Mesenchymal stem cell (in vitro differentiated cells and primary cell): ENCODE measurements at regions not wholly inside any gene's neighbourhood (a gene's known extent, or its start where the extent isn't known, plus 50 kb on each side); places are given as distances from the start of the nearest gene placed in this dataset.

Source experiments
- DNase-seq: peaks from one replicate; pipeline ENCODE4 v3.0.0-alpha.2; 2013
- H2AFZ ChIP-seq: one replicate; pipeline ENCODE4 v1.6.1; 2013; ENCODE audit warnings: low read depth, mild to moderate bottlenecking, control low read depth, inconsistent platforms, low read length, moderate library complexity
- H2AK5ac ChIP-seq: 2 replicates; pipeline ENCODE4 v1.6.1; 2013; ENCODE audit warnings: low read length, moderate library complexity, mild to moderate bottlenecking, inconsistent platforms; ENCODE audit not compliant: severe bottlenecking
- H2BK120ac ChIP-seq: one replicate; pipeline ENCODE4 v1.6.1; 2013; ENCODE audit warnings: low read depth, mild to moderate bottlenecking, inconsistent platforms, low read length, moderate library complexity
- H2BK12ac ChIP-seq, 2 experiments: one replicate each; pipeline ENCODE4 v1.6.1; 2013; ENCODE audit warnings: inconsistent platforms in 2 of 2, low read length in 2 of 2, mild to moderate bottlenecking in 2 of 2, moderate library complexity in 2 of 2, control low read depth in 1 of 2
- H2BK15ac ChIP-seq: one replicate; pipeline ENCODE4 v1.6.1; 2013; ENCODE audit warnings: mild to moderate bottlenecking, low read depth, inconsistent platforms; ENCODE audit not compliant: poor library complexity, severe bottlenecking
- H2BK5ac ChIP-seq: 2 replicates; pipeline ENCODE4 v1.6.1; 2013; ENCODE audit warnings: low read depth, mild to moderate bottlenecking, low read length, control low read depth, inconsistent platforms; ENCODE audit not compliant: poor library complexity, severe bottlenecking
- H3K14ac ChIP-seq, 2 experiments: one replicate each; pipeline ENCODE4 v1.6.1; 2013; ENCODE audit warnings: inconsistent platforms in 2 of 2, low read length in 2 of 2, control low read depth in 1 of 2, mild to moderate bottlenecking in 1 of 2, moderate library complexity in 1 of 2
- H3K18ac ChIP-seq, 2 experiments: one replicate each; pipeline ENCODE4 v1.6.1; 2013; ENCODE audit warnings: inconsistent platforms in 2 of 2, low read length in 2 of 2, control low read depth in 1 of 2, low read depth in 1 of 2, mild to moderate bottlenecking in 1 of 2
- H3K23ac ChIP-seq, 2 experiments: one replicate each; pipeline ENCODE4 v1.6.1; 2013; ENCODE audit warnings: inconsistent platforms in 2 of 2, low read length in 2 of 2, mild to moderate bottlenecking in 2 of 2, moderate library complexity in 2 of 2, control low read depth in 1 of 2
- H3K27ac ChIP-seq: 2 replicates; pipeline ENCODE4 v1.5.1; 2013; ENCODE audit warnings: mild to moderate bottlenecking, moderate library complexity, low read length, control low read depth, inconsistent platforms; ENCODE audit not compliant: poor library complexity, severe bottlenecking
- H3K27me3 ChIP-seq, 2 experiments: 2 replicates each; pipeline versions ENCODE4 v1.6.1 to v1.7.0; 2013; ENCODE audit warnings: low read length in 2 of 2, mild to moderate bottlenecking in 2 of 2, moderate library complexity in 2 of 2, control low read depth in 1 of 2, inconsistent platforms in 1 of 2; ENCODE audit not compliant: control insufficient read depth in 1 of 2, insufficient read depth in 1 of 2
- H3K36me3 ChIP-seq, 2 experiments: 2 replicates each; pipeline versions ENCODE4 v1.6.1 to v1.7.0; 2013; ENCODE audit warnings: low read length in 2 of 2, control low read depth in 1 of 2, inconsistent platforms in 1 of 2, low read depth in 1 of 2, mild to moderate bottlenecking in 1 of 2; ENCODE audit not compliant: insufficient read depth in 2 of 2, control insufficient read depth in 1 of 2
- H3K4ac ChIP-seq, 2 experiments: one replicate each; pipeline ENCODE4 v1.6.1; 2013; ENCODE audit warnings: inconsistent platforms in 2 of 2, low read length in 2 of 2, mild to moderate bottlenecking in 2 of 2, moderate library complexity in 2 of 2, control low read depth in 1 of 2, low read depth in 1 of 2
- H3K4me1 ChIP-seq: 2 replicates; pipeline ENCODE4 v1.6.1; 2013; ENCODE audit warnings: low read depth, low read length, control low read depth; ENCODE audit not compliant: control insufficient read depth, insufficient read depth
- H3K4me2 ChIP-seq: 2 replicates; pipeline ENCODE4 v1.6.1; 2013; ENCODE audit warnings: low read length, mild to moderate bottlenecking, inconsistent platforms; ENCODE audit not compliant: poor library complexity, severe bottlenecking
- H3K4me3 ChIP-seq, 2 experiments: 2 replicates each; pipeline versions ENCODE4 v1.5.1 to v1.7.0; 2013; ENCODE audit warnings: low read length in 2 of 2, mild to moderate bottlenecking in 2 of 2, control low read depth in 1 of 2, low read depth in 1 of 2; ENCODE audit not compliant: insufficient read depth in 1 of 2
- H3K79me1 ChIP-seq: replicated peaks from 2 replicates; pipeline ENCODE4 v1.6.1; 2013; ENCODE audit warnings: mild to moderate bottlenecking, control low read depth, low read length, inconsistent platforms; ENCODE audit not compliant: poor library complexity, severe bottlenecking
- H3K9ac ChIP-seq: 2 replicates; pipeline ENCODE4 v1.7.0; 2013; ENCODE audit warnings: mild to moderate bottlenecking, low read length, moderate library complexity
- H3K9me3 ChIP-seq: 2 replicates; pipeline ENCODE4 v1.7.0; 2013; ENCODE audit warnings: mild to moderate bottlenecking, low read length; ENCODE audit not compliant: control insufficient read depth
- H4K8ac ChIP-seq: one replicate; pipeline ENCODE4 v1.6.1; 2013; ENCODE audit warnings: inconsistent platforms, mild to moderate bottlenecking, low read length, moderate library complexity
- H4K91ac ChIP-seq: one replicate; pipeline ENCODE4 v1.6.1; 2013; ENCODE audit warnings: mild to moderate bottlenecking, low read length, inconsistent platforms
- WGBS: methylation state at CpG from one replicate; pipeline ENCODE4 v1.1.7; 2013; ENCODE audit warnings: mixed read lengths; 5-methylcytosine and 5-hydroxymethylcytosine counted together

- H3K14ac ChIP-seq, result no peak overlapping the region
Measured at GRCh38 chr11:30712749-30713148, 126.6 kb upstream of the MPPED2 start.

DNA sequence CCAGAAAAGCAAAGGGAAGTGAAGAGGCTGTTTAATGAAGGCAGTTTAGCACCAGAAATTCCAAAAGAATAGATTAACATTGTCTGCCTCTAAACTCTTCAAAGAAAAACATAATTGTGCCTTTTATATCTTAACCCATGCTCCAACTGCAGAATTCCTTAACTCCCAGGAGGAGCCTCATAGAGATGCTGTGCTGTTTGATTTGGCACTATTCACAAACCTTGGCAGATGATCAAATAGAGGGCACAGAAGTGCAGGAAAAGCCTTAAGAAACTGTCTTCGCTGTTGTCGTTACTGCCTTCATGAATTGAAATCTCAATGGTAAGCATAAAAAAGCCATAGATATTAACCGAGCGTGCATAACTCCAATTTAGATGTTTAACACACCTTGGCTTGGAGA, 124.1 kb upstream of the MPPED2 start:
- Histone ChIP-seq H2BK120ac (no peak overlapping the region), H2BK5ac (no peak overlapping the region), H3K9ac (no peak overlapping the region), H2BK15ac (no peak overlapping the region), H3K36me3 (no peaks in the 10 kb centered on the region), H3K4ac (no peak overlapping the region), H3K14ac (no peak overlapping the region), H4K91ac (no peak overlapping the region), H2AK5ac (no peak overlapping the region), H3K23ac (no peak overlapping the region), H4K8ac (no peak overlapping the region), H2BK12ac (no peak overlapping the region), H3K4me3 (no peak overlapping the region), H3K27ac (no peak overlapping the region), H3K27me3 (no peaks in the 10 kb centered on the region), H3K79me1 (no peaks in the 10 kb centered on the region), H3K9me3 (no peaks in the 10 kb centered on the region), H3K18ac (no peak overlapping the region), H3K4me1 (no peaks in the 10 kb centered on the region), H2AFZ (no peak overlapping the region), H3K4me2 (no peak overlapping the region)
- DNase-seq, result no peak
- WGBS, result 92% methylated on average over 4 of the region's 4 CpGs

More at GRCh38 chr11:30712749-30713148, 126.6 kb upstream of the MPPED2 start:
- WGBS, result 5% methylated on average over 2 of the region's 2 CpGs
- no peak overlapping the region for H2AFZ ChIP-seq
- no peak overlapping the region for H2AK5ac ChIP-seq
- no peak overlapping the region for H2BK15ac ChIP-seq
- H3K4me2 ChIP-seq, result no peak overlapping the region
- H3K4ac ChIP-seq, result no peak overlapping the region
- no peak overlapping the region for H3K27ac ChIP-seq
- H2BK5ac ChIP-seq, result no peak overlapping the region
- H3K4me1 ChIP-seq, result no peaks in the 10 kb centered on the region
- no peak overlapping the region for H2BK12ac ChIP-seq
- H3K79me1 ChIP-seq, result no peaks in the 10 kb centered on the region
- no peaks in the 10 kb centered on the region for H3K36me3 ChIP-seq
- no peak overlapping the region for H3K4me3 ChIP-seq
- H4K8ac ChIP-seq, result no peak overlapping the region
- H3K9me3 ChIP-seq, result no peaks in the 10 kb centered on the region
- H3K9ac ChIP-seq, result no peak overlapping the region
- no peak overlapping the region for H3K18ac ChIP-seq
- H3K23ac ChIP-seq, result no peak overlapping the region
- DNase-seq, result no peak
- no peaks in the 10 kb centered on the region for H3K27me3 ChIP-seq
- no peak overlapping the region for H2BK120ac ChIP-seq
- no peak overlapping the region for H4K91ac ChIP-seq

DNA sequence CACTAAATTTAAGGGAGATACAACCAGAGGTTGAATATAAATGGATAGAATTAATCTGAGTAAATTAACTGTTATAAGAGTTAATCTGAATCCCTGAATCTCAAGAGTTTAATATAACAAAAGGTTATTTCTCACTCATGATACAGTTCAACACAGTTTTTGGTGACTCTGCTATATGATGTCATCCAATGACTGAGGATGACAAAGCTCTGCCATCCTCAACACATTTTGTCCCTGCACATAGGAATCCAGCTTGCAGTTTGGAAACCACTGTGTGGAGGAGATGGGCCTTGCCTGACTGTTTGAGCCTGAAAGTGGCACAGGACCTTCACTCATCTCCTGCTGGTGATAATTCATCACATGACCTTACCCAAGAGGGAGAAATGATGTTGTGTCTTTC, 121.0 kb upstream of the MPPED2 start:
- H2BK12ac ChIP-seq, result no peak overlapping the region
- no peaks in the 10 kb centered on the region for H3K79me1 ChIP-seq
- no peak overlapping the region for H2AK5ac ChIP-seq
- H3K9ac ChIP-seq, result no peak overlapping the region
- H3K36me3 ChIP-seq, result no peaks in the 10 kb centered on the region
- H3K4ac ChIP-seq, result no peak overlapping the region
- no peak overlapping the region for H4K8ac ChIP-seq
- H3K27ac ChIP-seq, result no peak overlapping the region
- no peak overlapping the region for H2AFZ ChIP-seq
- no peaks in the 10 kb centered on the region for H3K27me3 ChIP-seq
- H2BK120ac ChIP-seq, result no peak overlapping the region
- no peak overlapping the region for H2BK15ac ChIP-seq
- H4K91ac ChIP-seq, result no peak overlapping the region
- no peaks in the 10 kb centered on the region for H3K4me1 ChIP-seq
- H3K23ac ChIP-seq, result no peak overlapping the region
- no peak for DNase-seq
- no peak overlapping the region for H3K18ac ChIP-seq
- H3K4me3 ChIP-seq, result no peak overlapping the region
- H3K4me2 ChIP-seq, result no peak overlapping the region
- no peaks in the 10 kb centered on the region for H3K9me3 ChIP-seq
- H3K14ac ChIP-seq, result no peak overlapping the region
- no peak overlapping the region for H2BK5ac ChIP-seq

GRCh38 chr11:30705913-30706675, 119.9 kb upstream of the MPPED2 start:
- no peak overlapping the region for H3K18ac ChIP-seq
- H4K8ac ChIP-seq, result no peak overlapping the region
- no peak for DNase-seq
- H4K91ac ChIP-seq, result no peak overlapping the region
- H3K4me3 ChIP-seq, result no peak overlapping the region
- H3K36me3 ChIP-seq, result no peaks in the 10 kb centered on the region
- WGBS, result no CpG with 5 or more reads among the region's 2 CpGs
- H2BK12ac ChIP-seq, result no peak overlapping the region
- H3K27me3 ChIP-seq, result no peaks in the 10 kb centered on the region
- H3K9me3 ChIP-seq, result no peaks in the 10 kb centered on the region
- H3K4me1 ChIP-seq, result no peaks in the 10 kb centered on the region
- no peak overlapping the region for H3K27ac ChIP-seq
- no peaks in the 10 kb centered on the region for H3K79me1 ChIP-seq
- no peak overlapping the region for H2AFZ ChIP-seq
- no peak overlapping the region for H2BK120ac ChIP-seq
- H3K4me2 ChIP-seq, result no peak overlapping the region
- no peak overlapping the region for H3K4ac ChIP-seq
- no peak overlapping the region for H2BK15ac ChIP-seq
- H2BK5ac ChIP-seq, result no peak overlapping the region
- H2AK5ac ChIP-seq, result no peak overlapping the region
- H3K23ac ChIP-seq, result no peak overlapping the region
- H3K9ac ChIP-seq, result no peak overlapping the region
- H3K14ac ChIP-seq, result no peak overlapping the region
